RCC 7860 (cell line): ENCODE measurements at regions not wholly inside any gene's neighbourhood (a gene's known extent, or its start where the extent isn't known, plus 50 kb on each side); places are given as distances from the start of the nearest gene placed in this dataset.

ENCODE experiments used
- DNase-seq: peaks from one replicate; pipeline ENCODE4 v3.0.0-alpha.2; 2015; ENCODE audit warnings: low spot score
- FAIRE-seq: peaks from 2 replicates; lab custom pipeline; 2012; peaks lifted over from hg19 to GRCh38; lab: Jason Lieb, UNC

DNA sequence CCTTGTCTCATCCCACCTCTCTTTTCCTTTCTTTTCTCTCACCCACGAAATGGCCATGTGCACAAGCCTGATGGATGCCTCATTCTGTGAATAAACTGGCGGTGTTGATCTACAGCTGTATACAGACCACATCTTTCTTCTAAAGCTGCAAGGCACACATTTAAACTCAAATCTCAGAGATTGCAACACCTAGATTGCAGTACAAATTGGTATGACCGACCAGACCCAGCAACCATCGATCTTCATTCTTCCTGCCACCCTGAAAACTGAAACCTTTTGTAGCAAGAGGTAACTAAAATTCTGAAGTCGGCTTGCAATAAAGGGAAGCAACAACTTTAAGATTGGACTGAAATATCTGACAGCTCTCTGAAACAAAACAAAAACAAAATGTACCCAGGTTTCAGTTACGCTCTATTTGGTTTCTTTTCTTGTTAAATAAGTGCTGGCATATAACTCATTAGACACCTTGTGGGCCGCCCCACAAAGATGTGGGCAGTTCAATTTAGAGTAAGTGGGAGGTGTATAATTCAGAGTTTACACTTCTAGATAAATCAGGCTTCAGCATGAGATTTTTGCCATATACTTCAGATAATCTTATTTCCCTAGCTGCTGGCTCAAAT is 390.0 kb upstream of the NOVA1 start:
- DNase-seq (no peak), FAIRE-seq (no peak)

DNA sequence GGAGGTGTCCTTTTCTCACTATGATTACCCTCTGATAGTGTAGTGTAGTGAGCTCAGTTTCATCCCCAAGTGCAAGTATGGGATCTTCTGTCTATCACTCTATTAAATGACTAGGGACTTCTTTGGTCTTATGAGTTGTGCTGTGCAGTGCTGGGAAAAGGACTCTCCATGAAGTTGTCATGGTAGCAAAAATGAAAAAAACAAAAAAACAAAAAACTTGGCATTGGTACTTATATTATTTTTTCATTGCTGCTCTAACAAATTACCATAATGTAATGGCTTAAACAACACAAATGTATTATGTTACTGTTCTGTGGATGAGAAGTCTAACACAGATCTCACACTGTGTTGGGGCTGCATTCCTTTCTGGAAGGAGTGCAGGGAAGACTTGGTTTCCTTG is 393.1 kb upstream of the NOVA1 start:
- FAIRE-seq (no peak), DNase-seq (no peak)

DNA sequence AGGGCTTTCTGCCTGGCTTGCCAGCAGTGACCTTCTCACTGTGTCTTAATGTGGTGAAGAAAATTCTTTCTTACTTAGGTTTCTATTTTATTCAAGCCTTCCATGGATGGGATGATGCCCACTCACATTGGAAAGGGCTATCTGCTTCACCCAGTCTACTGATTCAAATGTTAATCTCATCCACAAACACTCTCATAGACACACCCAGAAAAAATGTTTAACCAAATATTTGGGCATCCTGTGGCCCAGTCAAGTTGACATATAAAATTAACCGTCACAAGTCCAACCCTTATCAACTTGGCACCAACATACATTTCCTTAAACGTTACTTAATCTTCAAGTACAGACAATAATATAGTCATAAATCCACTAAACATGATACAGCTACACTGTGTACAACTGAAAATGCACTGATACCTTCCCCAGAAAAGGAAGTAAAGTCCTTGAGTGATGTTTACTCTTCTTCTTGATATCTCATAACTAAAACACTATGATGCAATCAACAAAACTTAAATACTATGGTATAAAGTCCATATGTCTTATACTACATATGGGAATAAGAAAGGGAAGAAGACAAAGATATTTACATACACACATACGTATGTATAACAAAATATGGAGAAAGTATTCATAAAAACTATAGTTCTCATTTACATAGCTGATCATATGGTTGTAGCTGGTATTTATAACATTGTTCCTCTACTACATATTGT is 394.7 kb upstream of the NOVA1 start:
- no peak for DNase-seq
- FAIRE-seq = no peak

DNA sequence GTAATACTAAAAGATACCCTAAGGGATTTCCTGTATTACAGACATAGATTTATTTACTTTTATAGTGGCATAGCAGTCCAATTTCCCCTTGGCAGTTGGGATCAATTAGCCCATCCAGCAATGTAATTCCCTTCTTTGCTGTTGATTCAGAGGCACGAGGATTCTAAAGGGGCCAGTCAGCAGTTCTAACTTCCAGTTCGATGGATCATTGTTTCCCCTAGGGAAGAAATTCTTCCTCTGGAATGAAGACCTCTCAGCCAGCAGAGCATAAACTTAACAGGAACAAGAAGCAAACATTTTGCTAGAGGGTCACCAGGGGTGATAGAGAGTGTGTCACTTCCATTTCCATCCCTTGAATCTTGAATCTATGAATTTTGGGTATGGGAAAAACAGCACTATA is 395.7 kb upstream of the NOVA1 start:
- DNase-seq = no peak
- FAIRE-seq = no peak

DNA sequence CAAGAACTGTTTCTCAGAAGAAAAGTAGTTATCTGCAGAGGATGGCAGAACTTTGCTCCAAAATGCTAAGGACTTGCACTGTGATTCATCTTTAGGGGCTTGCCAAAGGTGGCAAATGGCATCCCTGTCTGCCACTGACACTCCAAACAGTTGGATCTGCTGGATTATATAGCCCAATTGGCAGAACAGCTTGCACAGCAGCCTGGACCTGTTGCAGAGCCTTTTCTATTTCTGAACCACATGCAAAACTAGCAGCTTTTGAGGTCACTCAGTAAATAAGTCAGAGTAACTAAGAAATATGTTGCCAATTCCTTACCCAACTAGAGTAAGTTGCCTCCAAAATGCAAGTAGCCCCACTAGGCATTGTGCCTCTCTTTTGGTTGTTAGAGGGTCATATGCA is 397.5 kb upstream of the NOVA1 start:
- FAIRE-seq (no peak), DNase-seq (no peak)

DNA sequence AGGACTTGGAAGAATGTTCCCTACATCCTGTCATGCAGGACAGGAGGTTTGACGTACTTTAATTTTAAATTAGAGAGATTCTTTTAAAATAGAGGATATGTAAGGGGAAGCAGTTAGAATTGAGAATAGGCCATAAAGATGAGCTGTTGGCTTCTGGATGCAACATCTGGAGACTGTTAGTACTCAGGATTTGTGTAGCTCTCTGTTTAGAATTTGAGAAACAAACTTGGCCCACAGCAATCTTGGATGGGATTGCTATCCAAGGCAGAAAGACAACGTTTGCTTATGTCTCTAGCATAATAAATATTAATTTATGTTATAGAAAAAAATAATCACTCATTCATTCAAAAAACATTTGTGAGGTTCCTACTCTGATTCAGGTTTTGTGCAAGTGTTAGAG is 398.4 kb upstream of the NOVA1 start:
- DNase-seq (no peak), FAIRE-seq (no peak)

DNA sequence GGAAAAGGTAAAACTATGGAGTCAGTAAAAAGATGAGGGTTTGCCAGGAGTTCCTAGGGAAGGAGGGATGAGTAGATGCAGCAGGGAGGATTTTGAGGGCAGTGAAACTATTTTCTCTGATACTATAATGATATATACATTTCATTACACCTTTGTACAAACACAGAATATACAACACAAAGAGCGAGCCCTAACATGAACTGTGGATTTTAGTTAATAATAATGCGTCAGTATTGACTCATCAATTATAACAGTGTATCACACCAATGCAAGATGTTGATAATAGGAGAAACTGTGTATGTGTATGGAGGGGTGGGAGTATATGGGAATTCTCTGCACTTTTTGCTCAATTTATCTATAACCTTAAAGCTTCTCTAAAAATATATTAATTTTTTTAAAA is 404.3 kb upstream of the NOVA1 start:
- FAIRE-seq (no peak), DNase-seq (no peak)

DNA sequence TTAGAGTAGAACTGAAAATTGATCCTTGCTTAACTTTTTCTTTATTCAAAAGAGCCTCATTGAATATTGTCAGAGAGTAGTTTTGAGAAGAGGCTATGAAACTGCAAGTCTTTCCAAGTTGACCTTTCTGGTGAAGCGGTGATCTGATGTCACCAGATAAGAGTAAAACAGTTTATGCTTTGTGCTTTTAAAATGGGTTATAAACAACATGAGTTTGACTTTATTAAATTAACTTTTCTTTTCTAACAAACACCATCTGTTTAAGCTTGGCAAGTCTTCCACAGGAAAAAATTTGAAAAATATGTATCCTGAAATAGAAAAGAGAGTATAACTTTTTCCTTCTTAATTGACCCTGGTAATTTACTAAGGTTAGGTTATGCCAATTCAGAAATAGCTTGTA is 408.7 kb upstream of the NOVA1 start:
- DNase-seq (no peak), FAIRE-seq (no peak)

DNA sequence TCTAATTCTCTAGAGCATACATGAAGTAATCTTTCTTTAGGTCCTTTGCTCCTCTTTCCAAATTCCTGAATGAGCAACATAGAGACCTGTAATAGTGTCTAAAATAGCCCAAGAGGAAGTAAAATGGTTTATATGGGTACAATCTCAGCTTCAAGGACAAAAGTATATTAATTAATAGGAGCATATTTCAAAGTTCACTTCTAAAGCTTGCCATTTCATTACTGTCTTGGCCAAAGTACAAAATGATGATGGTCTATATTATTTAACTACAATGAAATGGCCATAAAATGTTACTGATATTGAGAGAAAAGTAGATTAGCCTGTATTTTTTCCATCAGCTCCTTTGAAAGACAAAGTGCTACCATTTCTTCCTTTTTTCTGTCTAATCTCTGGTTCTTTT is 410.4 kb upstream of the NOVA1 start:
- no peak for FAIRE-seq
- no peak for DNase-seq

DNA sequence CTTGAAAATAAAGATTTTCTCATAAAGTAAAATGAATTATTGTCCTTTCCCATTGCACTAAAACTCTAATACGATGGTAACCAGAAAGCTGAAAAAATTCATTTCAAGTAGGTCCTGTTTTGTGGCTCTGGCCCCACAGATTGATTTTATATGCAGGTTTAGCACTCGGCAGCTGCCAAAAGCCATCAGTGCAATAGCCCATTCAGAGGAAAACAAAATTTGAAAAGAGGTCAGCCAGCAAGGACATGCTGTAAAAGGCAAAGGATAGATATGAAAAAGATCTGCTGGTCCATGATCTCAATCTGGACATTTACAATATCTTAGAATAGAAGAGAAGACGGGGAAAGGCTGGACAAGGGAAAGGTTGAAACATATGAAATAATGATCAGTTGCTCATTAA is 414.8 kb upstream of the NOVA1 start:
- FAIRE-seq = no peak
- DNase-seq = no peak

DNA sequence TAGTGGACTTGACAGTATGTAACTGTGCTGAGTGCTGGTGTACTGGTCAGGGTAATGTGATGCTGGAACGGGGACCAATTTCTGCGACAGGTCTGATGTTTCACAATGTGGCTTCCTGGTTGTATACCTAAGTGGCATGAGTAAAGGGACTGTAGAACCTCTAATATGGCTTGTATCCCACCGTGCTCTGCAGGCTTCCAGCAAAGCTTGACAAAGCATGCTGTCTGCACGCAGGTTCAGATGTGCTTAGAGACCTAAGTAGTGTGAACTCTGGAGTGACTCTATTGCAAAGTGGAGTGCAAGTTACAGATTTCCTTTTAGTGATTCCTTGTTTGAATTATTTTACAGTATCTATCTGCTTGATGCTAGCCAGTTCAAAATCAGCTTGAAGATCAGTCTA is 415.8 kb upstream of the NOVA1 start:
- DNase-seq (no peak), FAIRE-seq (no peak)

DNA sequence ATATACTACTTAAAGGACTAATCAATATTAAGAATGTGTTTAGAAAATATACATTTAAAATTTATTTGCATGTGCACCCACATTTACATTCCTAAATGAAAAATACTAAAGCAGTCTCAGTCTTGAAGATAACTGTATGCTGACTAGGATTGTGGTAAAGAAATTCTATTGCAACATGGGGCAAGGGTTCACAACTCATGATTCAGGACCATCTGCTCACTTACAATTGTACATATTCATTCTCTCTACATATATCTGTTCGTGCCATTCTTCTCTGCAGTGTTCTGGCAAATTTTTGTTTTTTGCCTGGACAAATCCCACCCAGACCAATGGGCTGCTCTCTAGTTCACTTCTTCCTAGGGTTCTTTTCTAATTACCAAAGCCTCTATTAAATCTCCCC is 417.2 kb upstream of the NOVA1 start:
- FAIRE-seq = no peak

DNA sequence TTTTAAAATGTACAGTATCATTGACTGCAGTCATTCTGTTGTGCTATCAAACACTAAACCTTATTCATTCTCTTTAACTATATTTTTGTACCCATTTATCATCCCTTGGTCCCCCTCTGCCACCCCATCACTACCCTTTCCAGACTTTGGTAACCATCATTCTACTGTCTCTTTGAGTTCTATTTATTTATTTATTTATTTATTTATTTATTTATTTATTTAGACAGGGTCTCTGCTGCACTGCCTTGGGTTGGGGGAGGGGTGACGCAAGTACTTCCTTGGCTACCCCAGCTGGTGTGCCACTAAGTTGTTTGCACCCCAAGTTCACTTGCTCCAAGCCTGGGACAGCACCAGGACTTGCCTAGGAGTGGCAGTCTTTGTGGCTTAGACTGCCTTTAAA is 427.8 kb upstream of the NOVA1 start:
- FAIRE-seq = no peak
- DNase-seq = no peak

More for the DNA sequence above, 417.2 kb upstream of the NOVA1 start:
- DNase-seq = no peak

DNA sequence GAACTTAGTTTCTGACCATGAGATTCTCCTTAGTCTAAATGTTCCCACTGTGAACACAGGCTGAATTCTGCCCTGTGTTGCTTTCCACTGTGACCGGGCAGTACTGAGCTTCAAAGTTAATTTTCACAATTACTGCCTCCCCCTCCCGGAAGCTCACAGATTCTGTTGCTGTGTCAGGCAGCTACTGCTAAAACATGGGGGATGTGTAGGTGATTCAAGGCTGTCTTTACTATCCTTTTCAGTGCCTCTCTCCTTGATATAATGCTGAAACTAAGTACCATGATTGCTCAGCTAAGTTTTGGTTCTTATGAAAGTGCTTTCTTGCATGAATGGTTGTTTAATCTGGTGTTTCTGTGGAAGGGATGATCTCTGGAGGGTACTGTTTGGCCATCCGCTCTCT is 428.3 kb upstream of the NOVA1 start:
- FAIRE-seq (no peak), DNase-seq (no peak)

DNA sequence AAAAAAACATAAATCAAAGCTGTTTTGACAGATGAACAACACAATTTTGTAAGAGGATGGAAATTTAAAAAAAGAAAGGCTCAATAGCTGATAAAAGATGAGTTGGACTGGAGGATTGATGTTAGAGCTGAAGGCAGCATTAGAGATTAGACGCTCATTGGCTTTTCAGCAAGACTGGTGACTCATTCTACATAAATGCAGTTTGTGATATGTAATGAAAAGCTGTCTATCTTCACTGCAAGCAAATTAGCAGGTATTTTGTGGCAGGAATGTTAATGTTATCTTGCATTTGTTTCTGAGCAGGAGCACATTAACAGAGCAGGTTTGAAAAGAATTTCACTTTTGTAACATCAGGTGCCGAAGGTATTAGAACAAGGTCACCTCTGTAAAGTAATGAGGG is 442.7 kb upstream of the NOVA1 start:
- FAIRE-seq (no peak), DNase-seq (no peak)

DNA sequence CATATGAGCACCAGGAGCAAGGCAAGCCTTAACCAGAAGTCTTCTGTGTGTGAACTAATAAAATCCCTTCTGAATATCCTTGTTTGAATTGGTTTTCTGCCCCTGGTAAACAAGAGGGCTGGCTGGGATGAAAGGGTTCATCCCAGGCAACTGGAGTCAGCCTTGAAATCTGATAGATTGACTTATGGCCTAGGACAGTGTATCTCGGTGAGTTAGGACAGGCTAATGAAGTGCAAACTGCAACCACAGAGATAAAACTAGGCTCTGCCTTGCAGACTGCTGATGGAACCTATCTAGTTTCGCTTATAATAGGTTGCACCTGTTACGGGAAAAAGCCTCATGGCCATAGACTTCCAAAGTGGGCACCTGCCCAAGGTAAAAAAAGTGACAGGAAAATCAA is 451.9 kb upstream of the NOVA1 start:
- no peak for FAIRE-seq
- no peak for DNase-seq

DNA sequence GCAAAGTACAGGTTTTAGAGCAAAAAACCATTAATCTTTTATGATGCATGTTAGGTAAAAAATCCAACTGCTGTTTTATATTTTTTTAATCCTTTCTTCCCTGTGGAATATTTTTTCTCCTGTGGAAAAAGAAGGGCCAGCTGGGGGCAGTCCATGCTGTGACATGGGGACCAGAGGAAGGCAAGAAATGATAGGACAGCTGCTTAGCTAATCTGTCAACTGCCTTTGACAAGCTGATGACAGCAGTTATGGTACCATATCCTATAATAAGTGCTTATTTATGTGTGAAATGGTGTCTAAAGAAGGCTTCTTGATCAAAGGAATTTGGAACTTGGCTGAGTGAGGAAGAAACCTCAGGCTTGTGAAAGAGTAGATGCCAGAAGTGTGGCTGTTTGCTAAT is 452.4 kb upstream of the NOVA1 start:
- no peak for DNase-seq

DNA sequence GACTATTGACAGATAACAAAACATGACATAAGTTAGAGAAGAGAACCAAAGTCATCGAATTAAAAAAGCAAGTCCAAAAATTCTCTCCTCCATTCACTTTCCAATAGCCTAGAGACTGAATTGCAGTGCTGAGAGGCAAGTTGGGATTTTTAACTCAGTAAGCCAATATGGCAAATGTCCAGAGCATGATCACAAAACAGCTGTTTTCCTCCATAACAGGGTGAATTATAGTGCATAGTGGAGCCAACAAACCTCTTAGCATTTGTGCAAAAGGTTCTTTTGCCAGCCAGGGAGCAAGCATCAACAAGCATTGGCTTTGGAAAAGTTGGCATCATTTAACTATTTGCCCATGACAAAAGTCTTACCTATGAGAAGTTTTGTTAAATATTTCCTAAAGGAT is 458.8 kb upstream of the NOVA1 start:
- no peak for DNase-seq

More for the DNA sequence above, 452.4 kb upstream of the NOVA1 start:
- no peak for FAIRE-seq

DNA sequence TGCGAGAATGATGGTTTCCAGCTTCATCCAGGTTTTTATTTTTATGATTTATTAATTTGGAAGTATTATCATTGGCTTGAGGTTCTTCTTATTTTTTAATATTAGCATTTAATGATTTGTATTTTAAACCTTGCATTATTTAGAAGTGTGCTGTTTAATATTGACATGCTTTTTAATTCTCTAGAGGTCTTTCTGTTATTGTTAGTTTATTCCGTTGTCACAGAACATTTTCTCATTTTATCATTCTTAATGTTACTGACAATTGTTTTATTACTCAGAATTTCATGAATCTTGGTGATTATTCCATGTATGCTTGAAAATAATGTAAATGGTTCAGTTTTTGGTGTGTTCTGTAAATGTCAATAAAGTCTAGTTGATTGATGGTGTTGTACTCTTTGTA is 463.5 kb upstream of the NOVA1 start:
- FAIRE-seq (no peak), DNase-seq (no peak)

More for the DNA sequence above, 458.8 kb upstream of the NOVA1 start:
- no peak for FAIRE-seq

DNA sequence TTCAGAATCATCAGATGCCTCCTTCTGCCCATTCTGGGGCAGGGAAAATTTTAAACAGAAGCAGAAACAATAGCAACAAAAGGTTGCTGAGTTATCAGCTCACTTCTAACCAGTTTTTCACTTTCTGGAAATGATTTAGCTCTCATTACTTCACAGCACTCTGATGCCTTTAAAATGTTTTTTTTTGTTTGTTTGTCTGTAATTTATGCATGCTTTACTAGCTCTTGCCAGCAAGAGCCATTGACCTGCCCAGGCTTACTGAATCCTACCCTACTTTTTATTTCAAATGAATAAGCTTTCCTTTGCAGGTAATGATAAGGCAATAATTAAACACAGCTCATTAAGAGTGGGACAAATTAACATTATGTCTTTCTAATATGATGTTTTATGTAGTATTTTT is 466.1 kb upstream of the NOVA1 start:
- FAIRE-seq (no peak), DNase-seq (no peak)

DNA sequence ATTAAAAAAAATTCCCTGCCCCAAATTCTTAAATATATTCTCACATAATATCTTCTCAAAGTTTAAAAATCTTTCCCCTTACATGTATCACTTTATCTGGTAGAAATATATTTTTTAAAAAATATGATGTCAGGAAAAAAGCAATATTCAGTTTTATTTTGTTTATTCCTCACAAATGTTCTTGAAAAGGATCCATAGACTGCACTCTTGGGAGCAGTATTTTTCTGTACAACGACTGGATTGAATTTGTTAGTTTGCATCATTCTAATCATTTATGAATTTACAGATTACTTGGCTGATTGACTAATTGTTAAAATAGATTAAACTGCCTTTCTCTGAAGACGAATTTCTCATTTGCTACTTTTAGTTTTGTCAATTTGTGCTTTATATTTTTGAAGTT is 468.1 kb upstream of the NOVA1 start:
- DNase-seq (no peak), FAIRE-seq (no peak)

DNA sequence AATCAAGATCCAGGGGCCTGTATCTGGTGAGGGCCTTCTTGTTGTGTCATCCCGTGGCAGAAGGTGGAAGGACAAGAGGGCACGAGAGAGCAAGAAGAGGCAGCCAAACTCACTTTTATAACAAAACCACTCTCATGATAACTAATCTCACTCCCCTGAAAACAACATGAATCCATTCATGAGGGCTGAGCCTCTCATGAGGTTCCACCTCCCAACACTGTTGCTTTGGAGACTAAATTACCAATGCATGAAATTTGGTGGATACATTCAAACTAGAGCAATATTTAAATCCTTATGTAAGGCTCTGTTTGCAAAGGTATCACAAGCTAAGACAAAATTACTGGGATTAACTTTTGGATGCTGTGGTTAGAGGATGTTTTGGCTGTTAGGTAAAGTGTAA is 470.1 kb upstream of the NOVA1 start:
- DNase-seq (no peak), FAIRE-seq (no peak)

DNA sequence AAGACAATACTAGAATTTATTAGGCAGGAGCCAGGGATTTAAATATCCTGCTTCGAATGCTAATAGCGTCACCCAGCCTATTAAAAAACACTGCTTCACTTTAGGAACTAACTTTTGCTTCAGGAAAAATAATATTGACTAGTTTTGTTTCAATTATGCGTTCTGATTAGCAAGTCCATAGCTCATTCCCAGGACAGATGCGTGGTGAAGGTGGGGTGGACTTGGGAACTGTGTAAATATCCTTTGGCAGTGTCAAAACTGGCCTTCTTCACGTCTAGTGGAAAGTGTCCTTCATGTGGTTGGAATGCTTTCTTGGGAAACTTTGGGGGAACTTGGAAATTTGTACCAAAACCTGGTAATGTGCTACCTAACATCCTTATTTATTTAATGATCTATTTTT is 474.8 kb upstream of the NOVA1 start:
- no peak for FAIRE-seq
- no peak for DNase-seq
